BJ (cell line): ENCODE measurements at regions not wholly inside any gene's neighbourhood (a gene's known extent, or its start where the extent isn't known, plus 50 kb on each side); places are given as distances from the start of the nearest gene placed in this dataset.

Source experiments
- CTCF ChIA-PET: fragments of 350-600 bp; formaldehyde crosslinking; extraction: SDS; loops from one replicate; lab custom pipeline; 2021; ENCODE audit warnings: antibody characterized with exemption, inconsistent platforms; lab: Yijun Ruan, JAX
- POLR2A ChIA-PET: fragments of 300-600 bp; sonication (Branson Sonifier 250); formaldehyde crosslinking; extraction: SDS; loops from one replicate; lab custom pipeline; 2021; ENCODE audit warnings: antibody characterized with exemption; lab: Charles Lee
- DNase-seq: peaks from one replicate; pipeline ENCODE4 v3.0.0-alpha.2; 2011; ENCODE audit warnings: low read depth
- H3K27me3 ChIP-seq: 2 replicates; pipeline ENCODE4 v1.6.0; 2011; ENCODE audit warnings: low read length; ENCODE audit not compliant: control insufficient read depth, insufficient read depth
- H3K36me3 ChIP-seq: 2 replicates; pipeline ENCODE4 v1.5.1; 2011; ENCODE audit warnings: low read length; ENCODE audit not compliant: control insufficient read depth, insufficient read depth
- H3K4me3 ChIP-seq: 2 replicates; pipeline ENCODE4 v1.5.1; 2011; ENCODE audit warnings: low read depth, mild to moderate bottlenecking, control low read depth, low read length
- CTCF ChIP-seq: IDR thresholded peaks from 2 replicates; pipeline ENCODE4 v1.5.1; 2011; ENCODE audit warnings: low read depth, mild to moderate bottlenecking, control low read depth, inconsistent platforms, low read length, moderate library complexity; ENCODE audit not compliant: insufficient read depth

GRCh38 chr3:147930232-147930807 is 521.2 kb downstream of the ZIC1 start:
- H3K36me3 ChIP-seq: no peaks in the 10 kb centered on the region
- ChIA-PET POLR2A (no interaction called here), CTCF (no interaction called here)
- H3K4me3 ChIP-seq: no peak overlapping the region
- TF ChIP-seq CTCF: no peak
- no peaks in the 10 kb centered on the region for H3K27me3 ChIP-seq
- no peak for DNase-seq

GRCh38 chr3:147934451-147935180 is 525.5 kb downstream of the ZIC1 start:
- Histone ChIP-seq H3K27me3 (no peaks in the 10 kb centered on the region), H3K36me3 (no peaks in the 10 kb centered on the region), H3K4me3 (no peak overlapping the region)
- ChIA-PET POLR2A (no interaction called here), CTCF (no interaction called here)
- TF ChIP-seq CTCF: no peak
- DNase-seq: no peak

- TF ChIP-seq CTCF: no peak
- ChIA-PET CTCF (interaction anchor here (1.1 kb wide), 1 partner anchor 9 kb away, joined by 4 read pairs; no protein-coding TSS in a partner anchor), POLR2A (no interaction called here)
- H3K27me3 ChIP-seq: no peaks in the 10 kb centered on the region
- H3K4me3 ChIP-seq: no peak overlapping the region
- DNase-seq: no peak
- no peaks in the 10 kb centered on the region for H3K36me3 ChIP-seq
Observed at GRCh38 chr3:147937341-147937740, 528.2 kb downstream of the ZIC1 start.

GRCh38 chr3:147937891-147938290 is 528.7 kb downstream of the ZIC1 start:
- TF ChIP-seq CTCF: no peak
- no peak overlapping the region for H3K4me3 ChIP-seq
- H3K27me3 ChIP-seq: no peaks in the 10 kb centered on the region
- no peaks in the 10 kb centered on the region for H3K36me3 ChIP-seq
- CTCF ChIA-PET: interaction anchor here (1.1 kb wide), 1 partner anchor 8 kb away, joined by 4 read pairs; no protein-coding TSS in a partner anchor
- POLR2A ChIA-PET: no interaction called here
- DNase-seq: no peak

- H3K27me3 ChIP-seq: no peaks in the 10 kb centered on the region
- no peaks in the 10 kb centered on the region for H3K36me3 ChIP-seq
- CTCF ChIA-PET: interaction anchor here (0.8 kb wide), 1 partner anchor 13 kb away, joined by 3 read pairs; no protein-coding TSS in a partner anchor
- TF ChIP-seq CTCF: no peak
- POLR2A ChIA-PET: no interaction called here
- H3K4me3 ChIP-seq: no peak overlapping the region
- DNase-seq: no peak
Observed at GRCh38 chr3:147939425-147939824, 530.3 kb downstream of the ZIC1 start.
